ENCODE measurements at regions not wholly inside any gene's neighbourhood (a gene's known extent, or its start where the extent isn't known, plus 50 kb on each side); places are given as distances from the start of the nearest gene placed in this dataset.

DNA sequence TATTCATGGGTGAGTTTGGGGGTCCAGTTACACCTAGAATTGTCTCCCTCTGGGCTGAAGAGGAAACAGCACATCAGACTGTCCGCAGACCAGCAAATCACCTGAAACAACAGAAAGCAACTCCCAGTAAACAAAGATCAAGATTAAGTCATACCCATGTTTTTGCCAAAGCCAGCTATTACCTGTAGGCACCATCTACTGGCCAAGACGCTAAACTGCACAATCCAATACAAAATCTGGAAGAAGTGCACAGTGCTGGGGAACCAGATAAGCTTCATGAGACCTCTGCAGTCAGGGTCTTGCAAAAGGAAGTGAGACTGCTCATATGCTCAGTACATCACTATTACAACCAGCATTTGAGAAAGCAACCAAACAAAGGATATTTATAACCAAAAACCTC, 157.5 kb upstream of the ITM2A start:
- H4K20me1 ChIP-seq (replicated peaks; ENCODE audit: control insufficient read depth, extremely low read depth, insufficient read depth, low read length), result no peaks in the 10 kb centered on the region
- intact Hi-C loops (cut with micrococcal nuclease) (no loop called here), dilution Hi-C loops (cut with MboI; ENCODE audit: extremely low pct_ligation_motif_present, low sequenced_read_pairs) (no loop called here)
- DNase-seq (ENCODE audit: low read depth, low spot score) (no peak), FAIRE-seq (no peak)
- H2AFZ ChIP-seq (ENCODE audit: low read depth, low read length), result no peak overlapping the region
- H3K9me3 ChIP-seq (replicated peaks; ENCODE audit: control insufficient read depth, insufficient read depth, low read length), result no peaks in the 10 kb centered on the region
- H3K27ac ChIP-seq (ENCODE audit: insufficient read depth, low read depth, low read length), result no peak overlapping the region
- POLR2A ChIA-PET, result no interaction called here
- H3K9me1 ChIP-seq (replicated peaks; ENCODE audit: control insufficient read depth, extremely low read depth, insufficient read depth, low read length), result no peaks in the 10 kb centered on the region
- H3K36me3 ChIP-seq (ENCODE audit: control insufficient read depth in 2 of 2, extremely low read depth in 1 of 2, insufficient read depth in 2 of 2, low read length in 2 of 2), result no peaks in the 10 kb centered on the region
- H3K4me3 ChIP-seq (replicated peaks in 1 of 3; ENCODE audit: insufficient read depth in 1 of 3, low read depth in 1 of 3, low read length in 3 of 3), result no peak overlapping the region
- no peaks in the 10 kb centered on the region for H3K27me3 ChIP-seq (ENCODE audit: control insufficient read depth in 2 of 2, insufficient read depth in 2 of 2, low read length in 2 of 2)
- CTCF ChIA-PET, result no interaction called here
- TF ChIP-seq POLR2A (IDR thresholded peaks at IDR 0.05; ENCODE audit: low read depth, low read length), result no peak
- TF ChIP-seq MAX (IDR thresholded peaks at IDR 0.05; ENCODE audit: insufficient read depth, insufficient read length), result no peak
- no peak for TF ChIP-seq JUN (IDR thresholded peaks at IDR 0.05; ENCODE audit: borderline replicate concordance, insufficient read depth, insufficient read length, low read depth)
- H3K79me2 ChIP-seq (ENCODE audit: control insufficient read depth, insufficient read depth, low read length), result no peaks in the 10 kb centered on the region
- no peaks in the 10 kb centered on the region for H3K4me1 ChIP-seq (ENCODE audit: control insufficient read depth, extremely low read depth, insufficient read depth, low read length)
- no TSS peak for BruUV-seq (replicated peaks)
- H3K4me2 ChIP-seq (ENCODE audit: insufficient read depth, low read length), result no peak overlapping the region
- no peak overlapping the region for H3K9ac ChIP-seq (replicated peaks; ENCODE audit: extremely low read depth, insufficient read depth, low read length)

- no peak overlapping the region for H3K9ac ChIP-seq (replicated peaks; ENCODE audit: extremely low read depth, insufficient read depth, low read length)
- H3K79me2 ChIP-seq (ENCODE audit: control insufficient read depth, insufficient read depth, low read length), result no peaks in the 10 kb centered on the region
- H3K27me3 ChIP-seq (ENCODE audit: control insufficient read depth in 2 of 2, insufficient read depth in 2 of 2, low read length in 2 of 2), result no peaks in the 10 kb centered on the region
- H3K4me1 ChIP-seq (ENCODE audit: control insufficient read depth, extremely low read depth, insufficient read depth, low read length), result no peaks in the 10 kb centered on the region
- no peak overlapping the region for H2AFZ ChIP-seq (ENCODE audit: low read depth, low read length)
- no peak overlapping the region for H3K27ac ChIP-seq (ENCODE audit: insufficient read depth, low read depth, low read length)
- no peaks in the 10 kb centered on the region for H3K9me3 ChIP-seq (replicated peaks; ENCODE audit: control insufficient read depth, insufficient read depth, low read length)
- POLR2A ChIA-PET, result no interaction called here
- H3K4me2 ChIP-seq (ENCODE audit: insufficient read depth, low read length), result no peak overlapping the region
- no peak for TF ChIP-seq FOS (IDR thresholded peaks at IDR 0.05; ENCODE audit: borderline replicate concordance, insufficient read depth, low read length)
- no peak for TF ChIP-seq GATA2 (IDR thresholded peaks at IDR 0.05; ENCODE audit: insufficient read depth, insufficient read length, low read depth, low read length)
- no peak for TF ChIP-seq JUN (IDR thresholded peaks at IDR 0.05; ENCODE audit: borderline replicate concordance, insufficient read depth, insufficient read length, low read depth)
- TF ChIP-seq POLR2A (IDR thresholded peaks at IDR 0.05; ENCODE audit: low read depth, low read length), result no peak
- no peak for TF ChIP-seq MYC (IDR thresholded peaks at IDR 0.05; ENCODE audit: low read depth, low read length)
- TF ChIP-seq, protein P1, sequence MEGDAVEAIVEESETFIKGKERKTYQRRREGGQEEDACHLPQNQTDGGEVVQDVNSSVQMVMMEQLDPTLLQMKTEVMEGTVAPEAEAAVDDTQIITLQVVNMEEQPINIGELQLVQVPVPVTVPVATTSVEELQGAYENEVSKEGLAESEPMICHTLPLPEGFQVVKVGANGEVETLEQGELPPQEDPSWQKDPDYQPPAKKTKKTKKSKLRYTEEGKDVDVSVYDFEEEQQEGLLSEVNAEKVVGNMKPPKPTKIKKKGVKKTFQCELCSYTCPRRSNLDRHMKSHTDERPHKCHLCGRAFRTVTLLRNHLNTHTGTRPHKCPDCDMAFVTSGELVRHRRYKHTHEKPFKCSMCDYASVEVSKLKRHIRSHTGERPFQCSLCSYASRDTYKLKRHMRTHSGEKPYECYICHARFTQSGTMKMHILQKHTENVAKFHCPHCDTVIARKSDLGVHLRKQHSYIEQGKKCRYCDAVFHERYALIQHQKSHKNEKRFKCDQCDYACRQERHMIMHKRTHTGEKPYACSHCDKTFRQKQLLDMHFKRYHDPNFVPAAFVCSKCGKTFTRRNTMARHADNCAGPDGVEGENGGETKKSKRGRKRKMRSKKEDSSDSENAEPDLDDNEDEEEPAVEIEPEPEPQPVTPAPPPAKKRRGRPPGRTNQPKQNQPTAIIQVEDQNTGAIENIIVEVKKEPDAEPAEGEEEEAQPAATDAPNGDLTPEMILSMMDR (IDR thresholded peaks at IDR 0.05; ENCODE audit: extremely low read depth in 1 of 2, insufficient read depth in 1 of 2, low read depth in 1 of 2, low read length in 2 of 2), result no peak
- no peak for TF ChIP-seq MAX (IDR thresholded peaks at IDR 0.05; ENCODE audit: insufficient read depth, insufficient read length)
- TF ChIP-seq EZH2 (IDR thresholded peaks at IDR 0.05; ENCODE audit: borderline replicate concordance, low read depth, low read length, severe bottlenecking), result no peak
- TF ChIP-seq POLR2AphosphoS5 (IDR thresholded peaks at IDR 0.05; ENCODE audit: insufficient read depth, low read depth, low read length), result no peak
- H3K36me3 ChIP-seq (ENCODE audit: control insufficient read depth in 2 of 2, extremely low read depth in 1 of 2, insufficient read depth in 2 of 2, low read length in 2 of 2), result no peaks in the 10 kb centered on the region
- CTCF ChIA-PET, result no interaction called here
- intact Hi-C loops (cut with micrococcal nuclease), result no loop called here
- no peak for DNase-seq (ENCODE audit: low read depth, low spot score)
- H3K9me1 ChIP-seq (replicated peaks; ENCODE audit: control insufficient read depth, extremely low read depth, insufficient read depth, low read length), result no peaks in the 10 kb centered on the region
- H3K4me3 ChIP-seq (replicated peaks in 1 of 3; ENCODE audit: insufficient read depth in 1 of 3, low read depth in 1 of 3, low read length in 3 of 3), result no peak overlapping the region
- H4K20me1 ChIP-seq (replicated peaks; ENCODE audit: control insufficient read depth, extremely low read depth, insufficient read depth, low read length), result no peaks in the 10 kb centered on the region
- dilution Hi-C loops (cut with MboI; ENCODE audit: extremely low pct_ligation_motif_present, low sequenced_read_pairs), result no loop called here
- no peak for FAIRE-seq
- no TSS peak for BruUV-seq (replicated peaks)
Observed at GRCh38 chrX:79515529-79515928, 148.4 kb upstream of the ITM2A start.
